ENCODE measurements at regions not wholly inside any gene's neighbourhood (a gene's known extent, or its start where the extent isn't known, plus 50 kb on each side); places are given as distances from the start of the nearest gene placed in this dataset.

DNA sequence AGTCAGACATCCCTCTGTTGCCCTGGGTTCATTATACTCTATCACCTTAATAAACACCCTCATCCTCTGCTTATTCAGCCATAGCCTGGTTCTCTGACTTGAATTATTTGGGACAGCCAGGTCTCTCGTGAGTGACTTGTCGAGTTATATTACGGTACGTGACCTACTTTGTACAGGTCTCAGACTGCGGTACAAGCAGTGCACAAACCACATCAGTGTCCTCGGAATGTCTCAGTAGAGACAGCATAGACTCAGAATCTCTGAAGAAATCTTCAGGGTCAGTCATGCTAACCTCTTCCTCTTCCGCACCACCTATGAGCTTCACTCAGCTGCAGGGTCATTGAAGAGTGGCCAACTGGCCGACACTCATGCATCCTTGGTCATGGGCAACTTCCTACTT, 860.8 kb downstream of the BCL11B start:
- H3K4me3 ChIP-seq (ENCODE audit: low read length) = no peak overlapping the region
- no peak for DNase-seq (ENCODE audit: low read depth)
- TF ChIP-seq, protein P1, sequence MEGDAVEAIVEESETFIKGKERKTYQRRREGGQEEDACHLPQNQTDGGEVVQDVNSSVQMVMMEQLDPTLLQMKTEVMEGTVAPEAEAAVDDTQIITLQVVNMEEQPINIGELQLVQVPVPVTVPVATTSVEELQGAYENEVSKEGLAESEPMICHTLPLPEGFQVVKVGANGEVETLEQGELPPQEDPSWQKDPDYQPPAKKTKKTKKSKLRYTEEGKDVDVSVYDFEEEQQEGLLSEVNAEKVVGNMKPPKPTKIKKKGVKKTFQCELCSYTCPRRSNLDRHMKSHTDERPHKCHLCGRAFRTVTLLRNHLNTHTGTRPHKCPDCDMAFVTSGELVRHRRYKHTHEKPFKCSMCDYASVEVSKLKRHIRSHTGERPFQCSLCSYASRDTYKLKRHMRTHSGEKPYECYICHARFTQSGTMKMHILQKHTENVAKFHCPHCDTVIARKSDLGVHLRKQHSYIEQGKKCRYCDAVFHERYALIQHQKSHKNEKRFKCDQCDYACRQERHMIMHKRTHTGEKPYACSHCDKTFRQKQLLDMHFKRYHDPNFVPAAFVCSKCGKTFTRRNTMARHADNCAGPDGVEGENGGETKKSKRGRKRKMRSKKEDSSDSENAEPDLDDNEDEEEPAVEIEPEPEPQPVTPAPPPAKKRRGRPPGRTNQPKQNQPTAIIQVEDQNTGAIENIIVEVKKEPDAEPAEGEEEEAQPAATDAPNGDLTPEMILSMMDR (conservative IDR thresholded peaks at IDR 0.05; ENCODE audit: low read depth, low read length) = no peak

DNA sequence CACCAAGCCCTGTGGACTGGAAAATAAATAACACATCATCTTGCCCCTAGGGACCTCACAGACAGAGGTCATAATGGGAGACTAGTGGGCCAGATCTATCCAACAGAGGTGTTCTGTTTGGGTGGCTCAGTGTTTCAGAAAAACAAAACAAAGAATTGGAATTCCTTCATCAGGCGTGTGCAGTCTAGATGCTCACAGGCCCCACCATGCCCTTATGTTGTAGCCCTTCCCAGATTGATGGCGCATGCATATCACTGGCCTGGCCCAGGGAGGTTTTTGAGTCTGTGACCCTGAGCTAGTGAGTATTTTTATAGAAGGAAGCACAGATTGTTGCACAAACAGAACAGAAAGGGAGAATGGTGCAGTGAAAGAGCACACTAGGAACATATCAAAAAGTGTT, 859.6 kb downstream of the BCL11B start:
- DNase-seq (ENCODE audit: low read depth) = no peak
- TF ChIP-seq, protein P1 (conservative IDR thresholded peaks at IDR 0.05; ENCODE audit: low read depth, low read length) = no peak
- no peak overlapping the region for H3K4me3 ChIP-seq (ENCODE audit: low read length)

DNA sequence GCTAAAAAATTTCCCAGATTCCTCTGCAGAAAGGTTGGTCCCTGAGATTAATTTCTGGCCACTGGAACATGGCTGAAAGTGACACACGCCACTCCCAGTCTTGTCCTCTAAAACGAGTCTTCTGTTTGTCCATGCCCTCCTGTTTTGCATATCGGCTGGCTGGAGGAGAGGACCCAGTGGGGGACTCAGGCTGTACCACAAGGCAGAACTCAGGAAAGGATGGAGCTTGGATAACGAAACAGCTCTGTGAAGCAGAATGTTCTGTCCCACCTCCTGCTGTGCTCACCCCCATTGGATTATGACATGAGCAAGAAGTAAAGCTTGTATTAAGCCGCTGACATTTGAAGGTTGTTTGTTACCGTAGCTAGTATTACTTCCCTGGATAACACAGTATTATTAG, 856.2 kb downstream of the BCL11B start:
- TF ChIP-seq, protein P1 (conservative IDR thresholded peaks at IDR 0.05; ENCODE audit: low read depth, low read length) = no peak
- DNase-seq (ENCODE audit: low read depth) = no peak
- no peak overlapping the region for H3K4me3 ChIP-seq (ENCODE audit: low read length)

DNA sequence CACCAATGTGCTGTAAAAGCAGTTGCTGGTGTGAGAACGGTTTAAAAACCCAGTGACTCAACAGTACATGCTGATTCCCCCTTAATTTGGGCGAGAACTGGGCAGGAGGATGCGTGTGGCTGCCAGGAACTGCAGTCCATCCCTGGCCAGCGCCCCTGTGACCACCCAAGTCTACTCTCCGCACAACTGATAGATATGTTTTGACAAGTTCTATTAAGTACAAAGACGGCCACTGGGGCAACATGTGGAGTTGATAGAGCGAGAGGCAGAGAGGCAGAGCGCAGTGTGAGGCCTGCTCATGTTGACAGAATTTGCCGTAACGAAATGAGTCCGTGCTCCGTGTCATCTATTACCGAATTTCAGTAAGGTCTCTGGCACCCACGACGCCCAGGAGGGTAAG, 855.0 kb downstream of the BCL11B start:
- no peak for DNase-seq (ENCODE audit: low read depth)
- TF ChIP-seq, protein P1 (conservative IDR thresholded peaks at IDR 0.05; ENCODE audit: low read depth, low read length) = no peak
- H3K4me3 ChIP-seq (ENCODE audit: low read length) = no peak overlapping the region

DNA sequence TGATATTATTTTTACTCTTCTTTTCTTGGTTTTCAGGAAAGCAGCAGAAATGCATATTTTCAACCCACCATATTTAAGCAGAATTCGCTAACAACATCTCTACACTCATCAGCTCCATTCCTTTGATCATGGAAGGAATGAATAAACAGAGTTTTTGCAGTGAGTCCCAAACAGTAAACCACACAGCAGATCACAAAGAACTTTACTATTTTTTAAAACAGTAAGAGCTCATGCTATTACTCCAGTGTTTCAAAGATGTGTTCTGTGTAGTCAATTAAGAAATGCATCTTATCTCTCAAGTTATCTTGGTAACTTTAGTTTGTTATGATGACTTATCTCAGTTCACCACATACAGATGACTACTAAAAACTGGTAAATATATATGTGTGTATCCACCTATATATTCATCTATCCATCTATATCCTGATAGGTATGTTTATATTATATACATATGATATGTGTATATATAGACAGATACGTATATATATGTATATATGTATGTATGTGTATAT, 843.5 kb downstream of the BCL11B start:
- TF ChIP-seq, protein P1 (conservative IDR thresholded peaks at IDR 0.05; ENCODE audit: low read depth, low read length) = no peak
- no peak overlapping the region for H3K4me3 ChIP-seq (ENCODE audit: low read length)
- DNase-seq (ENCODE audit: low read depth) = no peak

DNA sequence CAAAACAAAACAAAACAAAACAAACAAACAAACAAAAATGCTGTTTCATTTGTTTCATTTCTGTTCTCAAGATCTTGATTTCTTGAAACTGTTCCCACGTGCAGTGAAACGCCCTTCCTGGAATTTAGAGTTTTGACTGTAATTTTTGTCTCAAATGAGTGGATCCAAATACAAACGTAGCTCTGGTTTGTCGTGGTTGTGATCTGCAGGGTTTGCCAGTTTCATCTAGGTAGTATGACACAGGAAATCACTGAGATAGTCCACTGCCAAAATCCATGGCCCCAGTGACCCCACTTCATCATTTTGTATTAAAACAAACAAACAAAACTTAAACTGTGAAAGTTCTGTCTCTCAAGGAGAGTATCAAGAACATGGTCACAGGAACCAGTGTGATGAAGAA, 838.6 kb downstream of the BCL11B start:
- no peak overlapping the region for H3K4me3 ChIP-seq (ENCODE audit: low read length)
- TF ChIP-seq, protein P1 (conservative IDR thresholded peaks at IDR 0.05; ENCODE audit: low read depth, low read length) = no peak
- DNase-seq (ENCODE audit: low read depth) = no peak

DNA sequence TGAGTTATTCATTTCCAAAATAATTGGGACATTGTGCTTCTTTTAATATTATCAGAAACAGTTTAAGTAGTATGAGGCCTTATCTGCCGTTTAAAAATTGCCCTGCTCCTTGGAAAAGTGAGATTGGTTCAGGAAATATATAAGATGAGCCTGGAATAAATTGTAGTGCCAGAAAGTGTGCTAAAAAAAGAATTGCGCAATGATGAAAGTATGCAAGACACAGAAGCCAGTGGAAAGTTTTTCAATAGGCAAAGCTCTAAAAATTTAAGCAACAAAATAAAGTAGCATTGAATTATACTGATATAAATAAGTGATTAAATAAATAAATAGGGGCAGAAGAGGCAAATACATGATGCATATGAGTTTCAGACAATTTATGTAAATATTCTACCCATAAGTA, 834.9 kb downstream of the BCL11B start:
- TF ChIP-seq, protein P1 (conservative IDR thresholded peaks at IDR 0.05; ENCODE audit: low read depth, low read length) = no peak

More for the DNA sequence above, 834.9 kb downstream of the BCL11B start:
- H3K4me3 ChIP-seq (ENCODE audit: low read length) = no peak overlapping the region
- no peak for DNase-seq (ENCODE audit: low read depth)

Measured in retinal pigment epithelial cell (primary cell).